B cell (primary cell): ENCODE measurements at regions not wholly inside any gene's neighbourhood (a gene's known extent, or its start where the extent isn't known, plus 50 kb on each side); places are given as distances from the start of the nearest gene placed in this dataset.

Experiments
- ATAC-seq: fragments of 200-7000 bp; cut with Tn5 transposase; one replicate; pipeline ENCODE4 v1.10.0; 2021; ENCODE audit warnings: low read depth, mild to moderate bottlenecking, moderate number of reproducible peaks, moderate library complexity
- CTCF ChIA-PET: fragments of 350-600 bp; sonication (Branson Sonifier 250); formaldehyde crosslinking; loops from one replicate; lab custom pipeline; 2021; ENCODE audit warnings: antibody characterized with exemption, inconsistent platforms; lab: Charles Lee
- POLR2A ChIA-PET: fragments of 350-600 bp; sonication (Branson Sonifier 250); formaldehyde crosslinking; loops from one replicate; lab custom pipeline; 2021; ENCODE audit warnings: antibody characterized with exemption; lab: Charles Lee
- DNase-seq: peaks from one replicate; pipeline ENCODE4 v3.0.0; 2013
- H2AFZ ChIP-seq: 2 replicates; pipeline ENCODE4 v1.6.1; 2012; ENCODE audit warnings: mild to moderate bottlenecking, low read depth, low read length; ENCODE audit not compliant: insufficient read depth, poor library complexity, severe bottlenecking
- H3K27ac ChIP-seq, 2 donors: 1 replicate in 1 of 2; 2 replicates in 1 of 2; pipeline ENCODE4 v1.5.1; 2012 to 2013; ENCODE audit warnings: low read length in 2 of 2, mild to moderate bottlenecking in 2 of 2, moderate library complexity in 1 of 2
- H3K27me3 ChIP-seq, 4 experiments: fragments of 200-600 bp in 1 of 4; sonication (generic) in 1 of 4; replicated peaks in 1 of 4; 1 replicate in 2 of 4; 2 replicates in 2 of 4; pipeline versions ENCODE4 v1.6.1 to v1.7.0; 2013 to 2016; ENCODE audit warnings: low read length in 3 of 4, mild to moderate bottlenecking in 2 of 4, mixed read lengths in 1 of 4, moderate library complexity in 1 of 4; ENCODE audit not compliant: insufficient read depth in 4 of 4, control insufficient read depth in 3 of 4; ENCODE audit errors: control extremely low read depth in 1 of 4
- H3K36me3 ChIP-seq, 2 experiments: replicated peaks in 1 of 2; 1 replicate in 1 of 2; 2 replicates in 1 of 2; pipeline versions ENCODE4 v1.6.1 to v1.7.1; 2013; ENCODE audit warnings: low read length in 1 of 2; ENCODE audit not compliant: insufficient read depth in 2 of 2, control insufficient read depth in 1 of 2; ENCODE audit errors: control extremely low read depth in 1 of 2, extremely low read depth in 1 of 2
- H3K4me1 ChIP-seq, 2 donors: fragments of 200-600 bp in 1 of 2; sonication (generic) in 1 of 2; 1 replicate in 1 of 2; 2 replicates in 1 of 2; pipeline versions ENCODE4 v1.5.1 to v1.6.1; 2013 to 2017; ENCODE audit warnings: low read length in 2 of 2; ENCODE audit not compliant: control insufficient read depth in 2 of 2, insufficient read depth in 2 of 2
- H3K4me2 ChIP-seq: replicated peaks from 2 replicates; pipeline ENCODE3; 2012; ENCODE audit warnings: mild to moderate bottlenecking, low read depth, low read length; ENCODE audit not compliant: poor library complexity, severe bottlenecking
- H3K4me3 ChIP-seq, 5 experiments: fragments of 200-600 bp in 1 of 5; sonication (generic) in 1 of 5; 1 replicate in 3 of 5; 2 replicates in 2 of 5; pipeline versions ENCODE4 v1.5.1 to v1.7.0; 2011 to 2016; ENCODE audit warnings: low read length in 4 of 5, mild to moderate bottlenecking in 4 of 5, low read depth in 2 of 5, control low read depth in 1 of 5, moderate library complexity in 1 of 5; ENCODE audit not compliant: insufficient read depth in 1 of 5; ENCODE audit errors: control extremely low read depth in 1 of 5, extremely low read depth in 1 of 5
- H3K79me2 ChIP-seq: fragments of 200-600 bp; sonication (generic); one replicate; pipeline ENCODE4 v1.6.0; 2016; ENCODE audit warnings: low read length; ENCODE audit not compliant: control insufficient read depth, insufficient read depth
- H3K9ac ChIP-seq: fragments of 200-600 bp; sonication (generic); 2 replicates; pipeline ENCODE4 v1.6.1; 2017; ENCODE audit warnings: mild to moderate bottlenecking, low read length, moderate library complexity
- H3K9me3 ChIP-seq, 3 donors: one replicate each; pipeline versions ENCODE4 v1.6.1 to v1.7.1; 2013; ENCODE audit warnings: low read length in 2 of 3; ENCODE audit not compliant: control insufficient read depth in 2 of 3, insufficient read depth in 1 of 3; ENCODE audit errors: control extremely low read depth in 1 of 3
- H4K20me1 ChIP-seq: 2 replicates; pipeline ENCODE4 v1.6.0; 2012; ENCODE audit warnings: mild to moderate bottlenecking, low read length; ENCODE audit not compliant: insufficient read depth, control insufficient read depth, poor library complexity, severe bottlenecking
- H3K27ac Mint-ChIP-seq: one replicate; pipeline ENCODE4 v1.8.0; 2021; ENCODE audit warnings: mixed read lengths
- H3K27me3 Mint-ChIP-seq: one replicate; pipeline ENCODE4 v1.8.0; 2021; ENCODE audit warnings: mixed read lengths
- H3K4me1 Mint-ChIP-seq: one replicate; pipeline ENCODE4 v1.8.0; 2021; ENCODE audit warnings: mixed read lengths
- H3K4me3 Mint-ChIP-seq: one replicate; pipeline ENCODE4 v1.8.0; 2021; ENCODE audit warnings: mixed read lengths
- H3K9me3 Mint-ChIP-seq: one replicate; pipeline ENCODE4 v1.8.0; 2022; ENCODE audit warnings: mixed read lengths; ENCODE audit not compliant: insufficient read depth
- CTCF ChIP-seq: fragments of 200-600 bp; IDR thresholded peaks from one replicate; pipeline ENCODE4 v1.8.0; 2022; ENCODE audit warnings: antibody characterized with exemption, mild to moderate bottlenecking
- EZH2 ChIP-seq: IDR thresholded peaks from 2 replicates; pipeline ENCODE4 v1.6.1; 2012; ENCODE audit warnings: borderline replicate concordance, low read depth, mild to moderate bottlenecking, moderate library complexity, low read length; ENCODE audit not compliant: insufficient read depth, poor library complexity, severe bottlenecking
- WGBS: methylation state at CpG from one replicate; pipeline ENCODE4 v1.1.5; 2013; ENCODE audit warnings: missing lambda C conversion rate; ENCODE audit not compliant: insufficient coverage; 5-methylcytosine and 5-hydroxymethylcytosine counted together
- intact Hi-C: fragments of 100-400 bp; cut with micrococcal nuclease; formaldehyde crosslinking; loops from one replicate; pipeline ENCODE4 v1.10.0; 2022

- Histone ChIP-seq H2AFZ (no peak overlapping the region), H3K27me3 (no peaks in the 10 kb centered on the region), H3K4me3 (no peak overlapping the region), H3K4me2 (no peak overlapping the region), H3K9me3 (no peaks in the 10 kb centered on the region), H3K27ac (no peak overlapping the region), H3K4me1 (peaks cover 17 to 31% of the 10 kb centered on the region in 2 donors), H3K36me3 (no peaks in the 10 kb centered on the region), H4K20me1 (no peaks in the 10 kb centered on the region), H3K9ac (no peak overlapping the region), H3K79me2 (no peaks in the 10 kb centered on the region)
- CTCF ChIA-PET: no interaction called here
- DNase-seq (no peak), ATAC-seq (no peak)
- POLR2A ChIA-PET: no interaction called here
- H3K27ac Mint-ChIP-seq: no peak overlapping the region
- H3K27me3 Mint-ChIP-seq: no peaks in the 10 kb centered on the region
- no CpG with 5 or more reads among the region's 2 CpGs for WGBS
- H3K9me3 Mint-ChIP-seq: no peaks in the 10 kb centered on the region
- no peak overlapping the region for H3K4me3 Mint-ChIP-seq
- H3K4me1 Mint-ChIP-seq: peaks cover 38% of the 10 kb centered on the region
- no peak for TF ChIP-seq EZH2
- TF ChIP-seq CTCF: no peak
- intact Hi-C loops: no loop called here
Measured at GRCh38 chr2:221204699-221205098, 367.4 kb downstream of the EPHA4 start.

- WGBS: 89% methylated on average over 5 of the region's 5 CpGs
Measured at GRCh38 chr2:221205103-221205673, 366.9 kb downstream of the EPHA4 start.

More at GRCh38 chr2:221205103-221205673, 366.9 kb downstream of the EPHA4 start:
- no peaks in the 10 kb centered on the region for H3K9me3 Mint-ChIP-seq
- no peaks in the 10 kb centered on the region for H3K36me3 ChIP-seq
- H3K27me3 ChIP-seq: no peaks in the 10 kb centered on the region
- no peaks in the 10 kb centered on the region for H4K20me1 ChIP-seq
- intact Hi-C loops: no loop called here
- H2AFZ ChIP-seq: no peak overlapping the region
- no peak overlapping the region for H3K27ac Mint-ChIP-seq
- H3K79me2 ChIP-seq: no peaks in the 10 kb centered on the region
- H3K4me1 ChIP-seq: peaks cover 17 to 29% of the 10 kb centered on the region in 2 donors
- H3K4me3 ChIP-seq: no peak overlapping the region
- no peak overlapping the region for H3K4me2 ChIP-seq
- no peaks in the 10 kb centered on the region for H3K27me3 Mint-ChIP-seq
- H3K9me3 ChIP-seq: no peaks in the 10 kb centered on the region
- TF ChIP-seq CTCF (no peak), EZH2 (no peak)
- ChIA-PET CTCF (no interaction called here), POLR2A (no interaction called here)
- H3K27ac ChIP-seq: no peak overlapping the region
- H3K4me1 Mint-ChIP-seq: peaks cover 36% of the 10 kb centered on the region
- DNase-seq: no peak
- no peak overlapping the region for H3K9ac ChIP-seq
- ATAC-seq: no peak
- H3K4me3 Mint-ChIP-seq: no peak overlapping the region
